A204.1 (cell line): ENCODE measurements at regions not wholly inside any gene's neighbourhood (a gene's known extent, or its start where the extent isn't known, plus 50 kb on each side); places are given as distances from the start of the nearest gene placed in this dataset.

ENCODE experiments used
- FAIRE-seq: peaks from 2 replicates; lab custom pipeline; 2012; peaks lifted over from hg19 to GRCh38; lab: Jason Lieb, UNC

DNA sequence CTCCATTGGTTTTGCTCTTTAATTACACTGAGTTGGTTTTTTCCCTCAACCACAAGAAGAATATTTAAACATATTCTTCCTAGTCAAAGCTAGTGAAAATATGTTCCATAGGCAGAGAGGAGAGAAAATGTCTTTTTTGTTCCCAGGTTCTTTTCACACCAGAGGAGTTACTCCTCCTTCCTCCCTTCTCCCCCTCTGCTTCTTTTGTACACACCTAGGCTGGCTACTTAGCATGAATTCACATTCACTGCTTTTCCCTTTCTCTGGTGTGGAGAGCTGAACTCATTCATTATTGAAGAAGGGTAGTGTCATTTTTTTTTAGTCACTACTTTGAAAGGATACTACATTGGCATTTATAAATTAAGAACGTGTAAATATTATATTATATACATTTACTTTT, 56.6 kb upstream of the UGP2 start:
- FAIRE-seq, result no peak

DNA sequence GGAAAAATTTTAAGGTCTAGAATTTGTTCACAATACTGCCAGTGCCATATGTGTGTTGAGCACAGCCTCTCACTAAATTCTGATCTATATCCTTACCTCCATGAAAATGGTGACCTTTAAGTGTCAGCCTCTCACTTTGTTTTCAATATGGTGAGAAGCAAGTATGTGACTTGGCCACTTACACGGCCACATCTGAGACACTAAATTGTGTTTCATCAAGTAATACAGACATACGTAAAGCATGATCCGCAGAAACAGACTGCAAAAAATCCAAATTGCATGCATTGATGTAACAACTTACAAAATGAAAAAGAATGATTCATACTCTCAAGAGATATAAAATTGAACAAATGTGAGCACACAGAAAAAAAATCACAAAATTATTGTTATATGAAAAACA, 55.2 kb upstream of the UGP2 start:
- no peak for FAIRE-seq

DNA sequence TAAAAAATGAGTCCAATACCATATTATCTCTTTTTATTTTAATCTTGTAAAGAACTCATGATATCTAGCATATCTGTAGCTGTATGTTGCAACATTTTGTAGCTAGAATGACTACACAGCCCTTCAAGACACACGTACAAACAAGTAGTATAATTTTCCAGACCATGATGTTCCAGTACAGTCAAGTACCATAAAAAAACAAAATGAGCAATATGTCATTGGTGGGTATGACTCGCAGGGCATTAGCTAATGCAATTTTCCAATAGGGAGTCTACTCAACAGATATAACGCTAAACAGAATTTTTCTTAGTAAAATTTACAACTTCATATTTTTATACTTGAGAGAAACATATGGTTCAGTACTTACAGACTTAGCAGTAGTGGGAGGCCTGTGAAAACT, 53.6 kb upstream of the UGP2 start:
- FAIRE-seq, result no peak

DNA sequence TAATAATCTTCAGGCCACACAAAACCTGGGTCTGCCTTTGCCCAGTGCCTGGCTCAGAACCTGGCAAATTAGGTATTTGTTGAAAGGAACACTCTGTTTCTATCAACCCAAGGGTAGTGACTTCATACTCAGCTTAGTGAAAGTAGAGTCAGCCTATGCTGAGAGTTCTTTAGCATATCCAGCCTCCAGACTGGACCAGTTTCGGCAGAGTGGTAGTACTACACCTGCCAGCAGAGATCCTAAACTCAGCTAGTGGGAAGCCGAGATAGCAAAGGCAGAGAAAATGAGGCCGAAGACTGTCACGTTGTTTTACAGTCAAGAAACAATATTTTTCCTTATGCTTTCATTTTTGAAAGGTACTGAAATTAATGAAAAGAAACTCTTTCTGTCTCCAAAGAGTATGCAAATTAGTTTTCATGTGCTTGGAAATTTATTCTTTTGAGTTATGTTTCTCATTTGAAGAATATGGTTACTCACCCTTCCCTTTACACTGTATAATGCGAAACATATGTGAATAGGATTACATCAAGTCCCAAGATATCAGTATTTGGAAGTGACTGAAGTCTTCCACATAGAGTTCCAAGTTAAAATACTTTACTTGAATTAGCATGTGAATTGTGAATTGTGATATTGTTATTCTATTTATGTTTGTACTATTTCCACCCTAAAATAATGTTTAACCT, 52.2 kb upstream of the UGP2 start:
- no peak for FAIRE-seq

DNA sequence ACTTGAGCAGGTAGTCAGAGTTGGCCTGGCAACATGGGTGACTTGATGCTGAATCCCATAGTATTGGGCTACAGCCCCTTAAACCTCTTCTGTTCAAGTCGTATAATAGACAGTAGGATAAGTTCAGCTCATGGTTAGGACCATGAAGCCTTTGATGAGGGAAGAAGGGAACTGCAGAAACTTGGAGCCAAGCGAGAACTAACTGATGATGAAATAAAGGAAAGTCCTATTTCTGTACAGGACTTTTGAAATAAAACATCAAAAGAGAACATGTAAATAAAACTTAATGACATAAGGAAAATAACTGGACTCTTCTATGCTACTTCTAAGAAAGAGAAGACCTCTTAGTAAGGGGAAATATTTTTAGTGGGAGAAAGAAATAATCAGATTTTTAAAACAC, 51.2 kb upstream of the UGP2 start:
- FAIRE-seq, result no peak

DNA sequence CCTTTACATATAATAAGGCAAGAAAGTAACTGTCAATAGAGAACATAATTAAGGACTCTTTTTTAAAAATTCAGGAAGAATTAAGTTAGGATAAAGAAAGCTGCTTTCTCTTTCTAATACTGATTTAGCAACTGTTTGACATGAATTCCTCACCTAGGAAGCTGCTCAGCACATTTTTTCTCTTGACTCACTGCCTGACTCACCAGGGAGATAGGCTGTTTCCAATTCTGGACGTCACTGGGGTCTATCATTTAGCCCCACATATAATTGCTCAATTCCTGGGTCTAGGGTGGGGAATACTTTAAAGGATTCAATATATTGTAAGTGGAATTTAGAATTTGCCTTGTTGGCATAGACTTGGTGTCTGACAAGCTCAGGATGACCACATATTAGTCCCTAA, 50.8 kb upstream of the UGP2 start:
- FAIRE-seq, result no peak

DNA sequence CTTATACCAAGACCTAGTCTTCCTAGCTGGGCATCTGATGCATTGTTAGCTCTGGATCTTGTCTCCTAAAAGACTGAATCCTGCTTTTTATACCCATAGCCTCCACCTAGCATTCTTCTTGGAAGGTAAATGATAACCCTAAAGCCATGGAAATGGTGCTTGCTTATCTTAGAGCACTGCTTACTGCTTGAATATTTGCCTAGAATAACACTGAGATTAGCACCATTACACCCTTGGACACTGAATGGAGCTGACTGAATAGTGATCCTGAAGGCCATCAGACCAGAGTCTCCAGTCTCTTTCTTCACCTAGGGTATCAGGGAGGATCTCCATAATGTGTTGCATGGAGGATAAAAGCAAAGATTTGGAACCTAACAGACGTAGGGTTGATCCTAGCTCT, 50.3 kb upstream of the UGP2 start:
- FAIRE-seq, result no peak
